WTC11 (cell line): ENCODE measurements at regions not wholly inside any gene's neighbourhood (a gene's known extent, or its start where the extent isn't known, plus 50 kb on each side); places are given as distances from the start of the nearest gene placed in this dataset.

Source experiments
- ATAC-seq: fragments of 200-7000 bp; cut with Tn5 transposase; 2 replicates; pipeline ENCODE4 v1.10.0; 2021; ENCODE audit warnings: mild to moderate bottlenecking, moderate library complexity
- CTCF ChIA-PET: fragments of 300-600 bp; sonication (Branson Sonifier 250); formaldehyde crosslinking; loops from one replicate; lab custom pipeline; 2021; ENCODE audit warnings: antibody characterized with exemption; lab: Charles Lee
- POLR2A ChIA-PET: fragments of 350-600 bp; sonication (Branson Sonifier 250); formaldehyde crosslinking; loops from one replicate; lab custom pipeline; 2021; ENCODE audit warnings: antibody characterized with exemption; lab: Charles Lee
- DNase-seq: peaks from one replicate; pipeline ENCODE4 v3.0.0; 2021; ENCODE audit warnings: low spot score
- H3K27ac Mint-ChIP-seq: 2 replicates; pipeline ENCODE4 v1.8.0; 2021; ENCODE audit warnings: mixed read lengths
- H3K27me3 Mint-ChIP-seq: 2 replicates; pipeline ENCODE4 v1.8.0; 2021; ENCODE audit warnings: low read depth, mild to moderate bottlenecking, moderate library complexity, mixed read lengths
- H3K36me3 Mint-ChIP-seq: 2 replicates; pipeline ENCODE4 v1.8.0; 2021; ENCODE audit warnings: mixed read lengths
- H3K4me1 Mint-ChIP-seq: 2 replicates; pipeline ENCODE4 v1.8.0; 2022; ENCODE audit warnings: mixed read lengths
- H3K4me3 Mint-ChIP-seq: 2 replicates; pipeline ENCODE4 v1.8.0; 2021; ENCODE audit warnings: mild to moderate bottlenecking, moderate library complexity, mixed read lengths
- H3K9me3 Mint-ChIP-seq: 2 replicates; pipeline ENCODE4 v1.8.0; 2021; ENCODE audit warnings: mixed read lengths
- CBFB ChIP-seq: sonication (generic); formaldehyde crosslinking; IDR thresholded peaks from 2 replicates; pipeline ENCODE4 v1.8.1; 2022; ENCODE audit warnings: mild to moderate bottlenecking, low read depth, missing genetic modification reagents
- CREB1 ChIP-seq: sonication (generic); formaldehyde crosslinking; IDR thresholded peaks from 2 replicates; pipeline ENCODE4 v1.8.0; 2023; ENCODE audit warnings: mild to moderate bottlenecking, missing genetic modification reagents
- E2F4 ChIP-seq: sonication (generic); formaldehyde crosslinking; IDR thresholded peaks from 2 replicates; pipeline ENCODE4 v1.8.1; 2022; ENCODE audit warnings: low read depth, mild to moderate bottlenecking, moderate library complexity, missing genetic modification reagents, borderline replicate concordance
- ELF4 ChIP-seq: sonication (generic); formaldehyde crosslinking; IDR thresholded peaks from 2 replicates; pipeline ENCODE4 v1.8.1; 2022; ENCODE audit warnings: low read depth, mild to moderate bottlenecking, moderate library complexity, missing genetic modification reagents
- FOXJ3 ChIP-seq: sonication (generic); formaldehyde crosslinking; IDR thresholded peaks from 2 replicates; pipeline ENCODE4 v1.9.0; 2021; ENCODE audit warnings: missing genetic modification reagents, mild to moderate bottlenecking, borderline replicate concordance
- FOXP1 ChIP-seq: sonication (generic); formaldehyde crosslinking; IDR thresholded peaks from 2 replicates; pipeline ENCODE4 v1.8.0; 2022; ENCODE audit warnings: missing genetic modification reagents, mild to moderate bottlenecking, moderate library complexity, borderline replicate concordance
- GABPB1 ChIP-seq: sonication (generic); formaldehyde crosslinking; IDR thresholded peaks from 2 replicates; pipeline ENCODE4 v1.8.1; 2023; ENCODE audit warnings: mild to moderate bottlenecking, missing genetic modification reagents
- HMGXB4 ChIP-seq: sonication (generic); formaldehyde crosslinking; IDR thresholded peaks from 2 replicates; pipeline ENCODE4 v1.8.1; 2023; ENCODE audit warnings: mild to moderate bottlenecking, moderate library complexity, missing genetic modification reagents
- JUN ChIP-seq: sonication (generic); formaldehyde crosslinking; IDR thresholded peaks from 2 replicates; pipeline ENCODE4 v1.8.0; 2023; ENCODE audit warnings: mild to moderate bottlenecking, missing genetic modification reagents
- MAX ChIP-seq: sonication (generic); formaldehyde crosslinking; IDR thresholded peaks from 2 replicates; pipeline ENCODE4 v1.8.0; 2022; ENCODE audit warnings: mild to moderate bottlenecking, missing genetic modification reagents
- MXD4 ChIP-seq: fragments of 250-450 bp; sonication (Bioruptor Pico); IDR thresholded peaks from 2 replicates; pipeline ENCODE4 v1.8.0; 2021; ENCODE audit warnings: mild to moderate bottlenecking, moderate library complexity, borderline replicate concordance
- NR1H2 ChIP-seq: sonication (generic); formaldehyde crosslinking; IDR thresholded peaks from 2 replicates; pipeline ENCODE4 v1.9.0; 2021; ENCODE audit warnings: mild to moderate bottlenecking, moderate library complexity, missing genetic modification reagents
- PRRX2 ChIP-seq: fragments of 250-450 bp; sonication (Bioruptor Pico); IDR thresholded peaks from 2 replicates; pipeline ENCODE4 v1.8.0; 2021; ENCODE audit warnings: mild to moderate bottlenecking
- RELA ChIP-seq: sonication (generic); formaldehyde crosslinking; IDR thresholded peaks from 2 replicates; pipeline ENCODE4 v1.8.1; 2022; ENCODE audit warnings: missing genetic modification reagents, mild to moderate bottlenecking, borderline replicate concordance
- STAT6 ChIP-seq: sonication (generic); formaldehyde crosslinking; conservative IDR thresholded peaks from 2 replicates; pipeline ENCODE4 v1.8.1; 2023; ENCODE audit warnings: mild to moderate bottlenecking, low read depth, missing genetic modification reagents, moderate library complexity
- TEAD4 ChIP-seq: sonication (generic); formaldehyde crosslinking; IDR thresholded peaks from 2 replicates; pipeline ENCODE4 v1.8.0; 2022; ENCODE audit warnings: mild to moderate bottlenecking, missing genetic modification reagents
- TP53 ChIP-seq: sonication (generic); formaldehyde crosslinking; IDR thresholded peaks from 2 replicates; pipeline ENCODE4 v1.8.1; 2023; ENCODE audit warnings: mild to moderate bottlenecking, missing genetic modification reagents
- ZNF121 ChIP-seq: sonication (generic); formaldehyde crosslinking; IDR thresholded peaks from 2 replicates; pipeline ENCODE4 v1.8.0; 2023; ENCODE audit warnings: missing genetic modification reagents
- ZNF138 ChIP-seq: sonication (generic); formaldehyde crosslinking; conservative IDR thresholded peaks from 2 replicates; pipeline ENCODE4 v1.8.1; 2022; ENCODE audit warnings: mild to moderate bottlenecking, moderate library complexity, missing genetic modification reagents
- ZNF263 ChIP-seq: sonication (generic); formaldehyde crosslinking; IDR thresholded peaks from 2 replicates; pipeline ENCODE4 v1.8.1; 2022; ENCODE audit warnings: low read depth, mild to moderate bottlenecking, moderate library complexity, missing genetic modification reagents
- ZNF532 ChIP-seq: fragments of 250-450 bp; sonication (Bioruptor Pico); IDR thresholded peaks from 2 replicates; pipeline ENCODE4 v1.9.0; 2021; ENCODE audit warnings: mild to moderate bottlenecking, borderline replicate concordance
- ZNF671 ChIP-seq: fragments of 250-450 bp; sonication (Bioruptor Pico); IDR thresholded peaks from 2 replicates; pipeline ENCODE4 v1.8.0; 2021; ENCODE audit warnings: mild to moderate bottlenecking
- TF ChIP-seq, protein P1 (sequence below): fragments of 250-450 bp; sonication (Bioruptor Pico); IDR thresholded peaks from 2 replicates; pipeline ENCODE4 v1.9.0; 2021; ENCODE audit warnings: mild to moderate bottlenecking

DNA sequence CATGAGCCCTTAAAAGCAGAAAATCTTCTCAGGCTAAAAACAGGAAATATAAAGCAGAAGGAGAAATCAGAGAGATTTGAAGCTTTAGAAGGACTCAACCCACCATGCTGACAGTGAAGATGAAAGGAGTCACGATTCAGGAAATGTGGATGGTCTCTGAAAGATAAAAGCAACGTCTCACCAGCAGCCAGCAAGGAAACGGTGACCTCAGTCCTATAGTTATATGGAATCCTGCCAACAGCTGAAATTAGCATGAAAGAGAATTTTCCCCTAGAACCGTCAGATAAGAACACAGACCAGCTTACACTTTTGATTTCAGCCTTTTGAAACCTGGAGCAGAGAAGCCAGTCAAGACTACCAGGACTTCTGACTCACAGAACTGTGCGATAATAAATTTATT, 715.7 kb upstream of the HTR2C start (continued):
- TF ChIP-seq STAT6 (CRISPR knock-in tag) (no peak), JUN (CRISPR knock-in tag) (no peak), MAX (no peak), MXD4 (CRISPR knock-in tag) (no peak), ZNF138 (CRISPR knock-in tag) (no peak), CREB1 (CRISPR knock-in tag) (no peak), PRRX2 (CRISPR knock-in tag) (no peak), ELF4 (CRISPR knock-in tag) (no peak), TEAD4 (CRISPR knock-in tag) (no peak)
- TF ChIP-seq, protein P1, sequence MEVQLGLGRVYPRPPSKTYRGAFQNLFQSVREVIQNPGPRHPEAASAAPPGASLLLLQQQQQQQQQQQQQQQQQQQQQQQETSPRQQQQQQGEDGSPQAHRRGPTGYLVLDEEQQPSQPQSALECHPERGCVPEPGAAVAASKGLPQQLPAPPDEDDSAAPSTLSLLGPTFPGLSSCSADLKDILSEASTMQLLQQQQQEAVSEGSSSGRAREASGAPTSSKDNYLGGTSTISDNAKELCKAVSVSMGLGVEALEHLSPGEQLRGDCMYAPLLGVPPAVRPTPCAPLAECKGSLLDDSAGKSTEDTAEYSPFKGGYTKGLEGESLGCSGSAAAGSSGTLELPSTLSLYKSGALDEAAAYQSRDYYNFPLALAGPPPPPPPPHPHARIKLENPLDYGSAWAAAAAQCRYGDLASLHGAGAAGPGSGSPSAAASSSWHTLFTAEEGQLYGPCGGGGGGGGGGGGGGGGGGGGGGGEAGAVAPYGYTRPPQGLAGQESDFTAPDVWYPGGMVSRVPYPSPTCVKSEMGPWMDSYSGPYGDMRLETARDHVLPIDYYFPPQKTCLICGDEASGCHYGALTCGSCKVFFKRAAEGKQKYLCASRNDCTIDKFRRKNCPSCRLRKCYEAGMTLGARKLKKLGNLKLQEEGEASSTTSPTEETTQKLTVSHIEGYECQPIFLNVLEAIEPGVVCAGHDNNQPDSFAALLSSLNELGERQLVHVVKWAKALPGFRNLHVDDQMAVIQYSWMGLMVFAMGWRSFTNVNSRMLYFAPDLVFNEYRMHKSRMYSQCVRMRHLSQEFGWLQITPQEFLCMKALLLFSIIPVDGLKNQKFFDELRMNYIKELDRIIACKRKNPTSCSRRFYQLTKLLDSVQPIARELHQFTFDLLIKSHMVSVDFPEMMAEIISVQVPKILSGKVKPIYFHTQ (CRISPR knock-in tag), result no peak

DNA sequence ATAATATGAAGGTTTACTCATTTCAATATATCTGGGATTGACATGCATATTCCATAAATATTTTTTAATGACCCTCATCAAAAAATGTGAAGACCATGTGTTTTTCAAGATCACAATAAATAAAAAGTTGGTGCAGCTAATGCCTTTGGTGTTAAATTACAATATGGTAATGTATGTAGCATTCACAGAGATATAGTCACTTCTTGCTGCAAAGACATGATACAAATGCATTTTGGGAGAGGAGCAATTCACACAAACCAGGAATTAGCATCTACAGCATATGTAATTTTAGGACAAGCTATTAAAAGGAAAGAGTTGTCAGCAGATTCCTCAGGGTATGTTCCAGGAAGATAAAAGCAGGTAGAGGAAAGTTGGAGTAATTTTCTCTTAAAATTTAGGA, 734.5 kb upstream of the HTR2C start:
- H3K27ac Mint-ChIP-seq, result no peak overlapping the region
- H3K27me3 Mint-ChIP-seq, result no peaks in the 10 kb centered on the region
- ChIA-PET CTCF (no interaction called here), POLR2A (no interaction called here)
- ATAC-seq, result no peak
- H3K36me3 Mint-ChIP-seq, result peaks cover 10% of the 10 kb centered on the region; the same call in 1 of the 2 replicates
- H3K4me3 Mint-ChIP-seq, result no peak overlapping the region
- H3K9me3 Mint-ChIP-seq, result no peaks in the 10 kb centered on the region; the same call in 1 of the 2 replicates
- no peak for TF ChIP-seq ZNF121 (CRISPR knock-in tag)
- no peak for TF ChIP-seq JUN (CRISPR knock-in tag)
- TF ChIP-seq TP53 (CRISPR knock-in tag), result no peak
- no peak for TF ChIP-seq RELA (CRISPR knock-in tag)
- no peak for TF ChIP-seq GABPB1
- no peak for TF ChIP-seq FOXJ3 (CRISPR knock-in tag)
- no peak for TF ChIP-seq ZNF532 (CRISPR knock-in tag)
- TF ChIP-seq ZNF263, result no peak
- no peak for TF ChIP-seq CBFB (CRISPR knock-in tag)
- no peak for TF ChIP-seq ZNF138 (CRISPR knock-in tag)
- TF ChIP-seq HMGXB4 (CRISPR knock-in tag), result no peak
- TF ChIP-seq NR1H2 (CRISPR knock-in tag), result no peak
- no peak for TF ChIP-seq FOXP1 (CRISPR knock-in tag)
- no peak for TF ChIP-seq E2F4 (CRISPR knock-in tag)
- no peak for TF ChIP-seq ZNF671 (CRISPR knock-in tag)
- no peaks in the 10 kb centered on the region for H3K4me1 Mint-ChIP-seq
- no peak for DNase-seq
